ENCODE measurements at regions not wholly inside any gene's neighbourhood (a gene's known extent, or its start where the extent isn't known, plus 50 kb on each side); places are given as distances from the start of the nearest gene placed in this dataset.

DNA sequence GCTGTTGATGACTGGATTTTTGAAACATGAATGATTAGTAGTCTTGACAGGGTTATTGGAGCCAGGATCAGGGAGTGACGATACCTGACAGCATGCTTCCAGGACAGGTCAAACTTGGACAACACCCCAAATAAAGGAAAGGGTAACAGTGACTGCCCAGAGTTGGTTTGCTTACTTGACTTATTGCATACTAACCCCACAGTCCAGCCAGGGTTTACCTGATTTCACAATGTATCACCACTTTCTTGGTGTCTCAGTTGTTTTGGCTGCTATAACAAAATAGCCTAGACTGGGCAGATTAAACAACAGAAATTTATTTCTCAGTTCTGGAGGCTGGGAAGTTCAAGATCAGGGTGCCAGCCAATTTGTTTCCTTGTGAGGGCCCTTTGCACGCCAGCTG is 301.0 kb upstream of the VLDLR start:
- TF ChIP-seq EZH2phosphoT487 (IDR thresholded peaks at IDR 0.05; ENCODE audit: insufficient read depth, low read depth) (no peak), EZH2 (IDR thresholded peaks at IDR 0.05; ENCODE audit: insufficient read depth, poor library complexity, severe bottlenecking) (no peak)

Measured in GM23248 (cell line).